ENCODE measurements at regions not wholly inside any gene's neighbourhood (a gene's known extent, or its start where the extent isn't known, plus 50 kb on each side); places are given as distances from the start of the nearest gene placed in this dataset.

DNA sequence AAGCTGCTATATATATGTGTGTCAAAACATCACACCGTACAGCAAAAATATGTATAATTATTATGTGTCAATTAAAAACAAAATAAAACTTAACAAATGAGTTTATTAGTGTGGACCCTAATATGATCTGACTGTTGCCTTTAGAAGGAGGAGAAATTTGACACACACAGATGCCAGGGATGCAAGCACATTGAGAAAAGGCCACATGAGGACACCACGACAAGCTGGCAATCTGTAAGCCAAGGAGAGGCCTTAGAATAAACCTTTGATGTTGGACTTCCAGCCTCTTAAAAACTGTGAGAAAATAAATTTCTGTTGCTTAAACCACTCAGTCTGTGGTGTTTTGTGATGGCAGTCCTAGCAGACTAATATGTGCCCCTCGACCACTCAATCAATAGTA, 214.7 kb downstream of the KCNS3 start:
- ATAC-seq, result no peak
- Mint-ChIP-seq H3K27ac (no peak overlapping the region), H3K9me3 (no peaks in the 10 kb centered on the region), H3K36me3 (no peaks in the 10 kb centered on the region)
- no peak for DNase-seq (ENCODE audit: low spot score in 2 of 2)

DNA sequence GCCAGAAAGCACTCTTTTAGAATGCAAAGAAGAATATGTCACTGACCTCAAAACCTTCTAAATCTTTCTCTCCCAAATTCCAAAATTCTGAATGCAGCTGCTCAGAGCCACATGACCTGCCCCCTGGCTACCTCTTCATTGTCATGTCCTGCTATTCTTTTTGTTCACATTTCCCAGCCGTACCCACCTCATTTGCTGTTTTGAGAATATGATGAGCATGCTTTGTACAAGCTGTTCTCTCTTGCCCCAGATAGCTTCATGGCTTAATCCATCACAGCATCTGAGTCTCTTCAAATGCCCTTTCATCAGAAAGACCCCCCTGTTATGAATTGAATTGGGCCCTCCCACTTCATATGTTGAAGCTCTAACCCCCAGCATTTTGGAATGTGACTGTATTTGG, 214.3 kb downstream of the KCNS3 start:
- no peaks in the 10 kb centered on the region for H3K9me3 Mint-ChIP-seq
- ATAC-seq (no peak), DNase-seq (ENCODE audit: low spot score in 2 of 2) (no peak)

DNA sequence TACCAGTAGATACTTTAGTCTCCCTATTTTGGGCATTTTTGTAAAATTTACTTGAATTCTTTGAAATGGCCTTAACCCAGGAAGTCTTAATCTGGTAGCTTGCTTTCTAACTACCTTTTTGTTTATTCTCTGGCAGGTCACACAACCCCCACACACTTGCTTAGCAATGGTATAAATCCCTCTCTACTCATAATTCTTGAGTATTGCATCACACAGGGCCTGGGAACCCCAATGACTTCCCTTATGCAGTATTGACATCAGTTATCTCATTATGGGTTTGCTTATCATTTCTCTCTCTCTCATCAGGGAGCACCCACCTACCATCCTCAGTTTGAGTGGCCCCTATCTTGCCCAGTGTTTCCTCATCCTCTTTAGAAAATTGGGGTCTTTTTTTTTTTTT, 207.1 kb downstream of the KCNS3 start:
- Mint-ChIP-seq H3K36me3 (no peaks in the 10 kb centered on the region), H3K27ac (no peak overlapping the region), H3K9me3 (peaks cover 4 to 15% of the 10 kb centered on the region in 2 donors)
- no peak for ATAC-seq
- no peak for DNase-seq (ENCODE audit: low spot score in 2 of 2)

More for the DNA sequence above, 214.3 kb downstream of the KCNS3 start:
- H3K36me3 Mint-ChIP-seq, result no peaks in the 10 kb centered on the region
- no peak overlapping the region for H3K27ac Mint-ChIP-seq

DNA sequence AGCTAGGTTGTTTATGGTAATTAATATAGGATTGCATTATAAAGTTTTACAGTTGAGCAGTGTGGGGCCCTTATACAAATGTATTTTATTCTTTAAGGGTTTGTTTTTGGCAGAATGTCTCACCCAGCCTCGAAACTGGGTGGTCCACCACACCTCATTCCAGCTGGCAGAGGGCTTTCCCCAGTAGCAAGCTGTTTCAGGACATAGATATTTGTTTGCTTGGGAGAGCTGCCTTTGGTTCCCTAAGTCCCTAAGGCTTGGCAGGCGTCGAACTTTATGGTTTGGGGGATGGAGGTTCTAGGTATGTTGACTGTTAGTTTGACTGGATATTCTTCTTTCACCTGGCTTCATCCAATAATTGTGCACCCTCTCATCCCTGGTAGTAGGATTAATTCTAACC, 205.9 kb downstream of the KCNS3 start:
- peaks cover 4 to 15% of the 10 kb centered on the region in 2 donors for H3K9me3 Mint-ChIP-seq
- ATAC-seq, result no peak
- no peak overlapping the region for H3K27ac Mint-ChIP-seq
- DNase-seq (ENCODE audit: low spot score in 2 of 2), result no peak
- H3K36me3 Mint-ChIP-seq, result no peaks in the 10 kb centered on the region

DNA sequence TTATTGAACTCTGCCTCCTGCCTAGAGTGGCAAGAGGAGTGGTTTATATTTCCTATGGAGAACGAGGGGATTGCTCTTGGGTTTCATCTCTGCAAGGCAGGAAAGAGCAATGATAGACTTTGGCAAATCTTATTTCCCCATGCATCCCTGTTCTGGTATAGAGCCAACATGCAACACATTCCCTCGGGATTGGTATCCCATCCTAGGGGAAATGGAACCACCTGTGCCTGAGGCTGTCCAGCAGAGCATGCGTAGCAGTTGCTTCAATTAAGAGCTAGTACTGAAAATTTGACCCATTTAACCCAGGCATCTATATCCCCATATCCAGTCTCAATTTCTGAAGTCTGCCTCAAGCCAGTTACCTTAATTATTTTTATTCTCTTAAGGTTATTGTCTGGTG, 205.3 kb downstream of the KCNS3 start:
- Mint-ChIP-seq H3K27ac (no peak overlapping the region), H3K36me3 (no peaks in the 10 kb centered on the region), H3K9me3 (peaks cover 4 to 15% of the 10 kb centered on the region in 2 donors)
- DNase-seq (ENCODE audit: low spot score in 2 of 2), result no peak
- no peak for ATAC-seq

DNA sequence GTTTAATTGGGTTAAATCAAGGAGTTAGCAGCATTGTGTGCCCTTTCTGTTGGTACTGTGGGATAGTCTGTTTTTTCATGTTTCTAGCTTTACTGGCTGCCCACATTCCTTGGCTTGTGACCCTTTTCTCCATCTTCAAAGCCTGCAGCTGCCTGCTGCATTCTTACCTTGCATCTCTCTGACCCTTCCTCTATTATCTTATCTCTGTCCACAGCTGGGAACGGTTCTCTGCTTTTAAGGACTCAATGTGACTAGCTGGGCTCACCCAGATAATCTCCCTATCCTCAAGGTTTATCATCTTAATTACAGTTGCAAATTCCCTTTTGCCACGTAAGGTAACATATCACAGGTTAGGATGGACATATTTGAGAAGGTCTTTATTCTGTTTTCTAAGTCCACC, 199.7 kb downstream of the KCNS3 start:
- DNase-seq (ENCODE audit: low spot score in 2 of 2) (no peak), ATAC-seq (no peak)
- H3K9me3 Mint-ChIP-seq, result peaks cover 7 to 9% of the 10 kb centered on the region in 2 donors
- H3K27ac Mint-ChIP-seq, result no peak overlapping the region
- H3K36me3 Mint-ChIP-seq, result no peaks in the 10 kb centered on the region

- ATAC-seq (no peak), DNase-seq (ENCODE audit: low spot score in 2 of 2) (no peak)
- H3K27ac Mint-ChIP-seq, result no peak overlapping the region
- H3K36me3 Mint-ChIP-seq, result no peaks in the 10 kb centered on the region
- peaks cover 4 to 9% of the 10 kb centered on the region in 2 donors for H3K9me3 Mint-ChIP-seq
Observed at GRCh38 chr2:18077704-18078103, 199.2 kb downstream of the KCNS3 start.

GRCh38 chr2:18077231-18077630, 198.8 kb downstream of the KCNS3 start:
- DNase-seq (ENCODE audit: low spot score in 2 of 2) (no peak), ATAC-seq (no peak)
- Mint-ChIP-seq H3K27ac (no peak overlapping the region), H3K9me3 (peaks cover 0 to 9% of the 10 kb centered on the region in 2 donors), H3K36me3 (no peaks in the 10 kb centered on the region)

- Mint-ChIP-seq H3K27ac (no peak overlapping the region), H3K36me3 (no peaks in the 10 kb centered on the region), H3K9me3 (peaks cover 0 to 5% of the 10 kb centered on the region in 2 donors)
- DNase-seq (ENCODE audit: low spot score in 2 of 2) (no peak), ATAC-seq (no peak)
Observed at GRCh38 chr2:18074476-18074875, 196.0 kb downstream of the KCNS3 start.

DNA sequence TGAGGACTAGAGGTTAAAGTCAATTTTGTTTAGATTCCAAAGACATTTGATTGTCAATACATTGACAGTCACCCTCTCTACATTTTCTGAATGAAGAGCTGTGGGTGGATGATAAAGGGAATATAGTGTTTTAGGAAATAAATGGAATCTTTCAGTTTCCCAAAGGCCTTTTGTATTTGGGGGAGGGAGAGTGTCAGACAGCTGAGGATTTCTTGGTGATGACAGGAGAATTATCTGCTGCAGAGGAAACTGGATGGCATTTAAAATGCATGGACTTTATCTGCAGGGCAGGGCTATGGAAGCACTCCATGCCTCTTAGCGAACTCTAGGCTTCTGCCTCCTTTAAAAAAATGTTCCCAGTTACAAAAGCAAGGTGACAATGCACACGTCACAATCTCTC, 195.1 kb downstream of the KCNS3 start:
- ATAC-seq (no peak), DNase-seq (ENCODE audit: low spot score in 2 of 2) (no peak)
- Mint-ChIP-seq H3K27ac (no peak overlapping the region), H3K9me3 (peaks cover 0 to 4% of the 10 kb centered on the region in 2 donors), H3K36me3 (no peaks in the 10 kb centered on the region)

GRCh38 chr2:18067588-18068384, 189.3 kb downstream of the KCNS3 start:
- ATAC-seq (no peak), DNase-seq (ENCODE audit: low spot score in 2 of 2) (no peak)
- Mint-ChIP-seq H3K36me3 (no peaks in the 10 kb centered on the region), H3K9me3 (peaks cover 0 to 4% of the 10 kb centered on the region in 2 donors), H3K27ac (no peak overlapping the region)

DNA sequence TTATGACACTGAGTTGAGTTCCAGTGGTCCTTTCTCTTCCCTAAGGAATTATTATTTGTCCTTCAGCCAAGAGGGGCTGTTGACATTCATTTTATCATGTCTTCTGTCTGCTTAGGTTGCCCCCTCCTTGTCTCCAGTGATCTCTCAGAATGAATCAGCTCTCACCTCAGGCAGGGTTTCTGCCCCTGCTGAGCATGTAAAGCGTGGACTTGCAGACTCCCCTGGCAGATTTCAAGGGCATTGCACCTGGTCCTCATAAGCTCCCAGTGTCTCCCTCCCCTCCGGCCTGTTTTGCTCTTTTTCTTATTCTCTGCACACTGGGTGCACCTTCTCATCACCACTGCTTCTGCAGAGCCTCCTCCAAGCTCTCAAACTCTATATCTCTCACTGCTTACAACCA, 188.4 kb downstream of the KCNS3 start:
- H3K27ac Mint-ChIP-seq, result no peak overlapping the region
- no peaks in the 10 kb centered on the region for H3K36me3 Mint-ChIP-seq
- ATAC-seq (no peak), DNase-seq (ENCODE audit: low spot score in 2 of 2) (no peak)
- H3K9me3 Mint-ChIP-seq, result peaks cover 0 to 4% of the 10 kb centered on the region in 2 donors

DNA sequence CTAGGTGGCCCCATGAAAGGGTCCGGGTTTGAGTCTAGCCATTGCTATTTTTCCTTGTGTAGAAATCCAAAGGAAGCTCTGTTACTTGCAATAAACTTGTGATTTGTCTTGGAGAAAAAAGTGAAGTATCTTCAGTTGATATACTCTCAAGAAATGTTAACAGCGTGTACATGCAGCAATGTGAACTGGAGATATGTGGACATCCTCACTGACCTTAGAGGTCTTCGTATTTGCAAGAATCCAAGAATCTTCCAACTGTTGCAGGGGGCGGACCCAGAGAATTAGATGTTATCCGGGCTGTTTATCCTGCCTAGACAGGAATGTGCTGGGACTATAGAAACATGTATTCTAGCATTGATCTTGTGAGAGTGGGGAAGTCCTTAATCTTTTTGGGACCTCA, 187.6 kb downstream of the KCNS3 start:
- Mint-ChIP-seq H3K9me3 (peaks cover 3 to 4% of the 10 kb centered on the region in 2 donors), H3K27ac (no peak overlapping the region), H3K36me3 (no peaks in the 10 kb centered on the region)
- ATAC-seq (no peak), DNase-seq (ENCODE audit: low spot score in 2 of 2) (no peak)

GRCh38 chr2:18065249-18065648, 186.8 kb downstream of the KCNS3 start:
- no peaks in the 10 kb centered on the region for H3K36me3 Mint-ChIP-seq
- H3K27ac Mint-ChIP-seq, result no peak overlapping the region
- DNase-seq (ENCODE audit: low spot score in 2 of 2), result no peak
- no peak for ATAC-seq
- peaks cover 3 to 10% of the 10 kb centered on the region in 2 donors for H3K9me3 Mint-ChIP-seq

GRCh38 chr2:18063826-18064470, 185.5 kb downstream of the KCNS3 start:
- Mint-ChIP-seq H3K9me3 (peaks cover 3 to 10% of the 10 kb centered on the region in 2 donors), H3K36me3 (no peaks in the 10 kb centered on the region), H3K27ac (no peak overlapping the region)
- ATAC-seq (no peak), DNase-seq (ENCODE audit: low spot score in 2 of 2) (no peak)

DNA sequence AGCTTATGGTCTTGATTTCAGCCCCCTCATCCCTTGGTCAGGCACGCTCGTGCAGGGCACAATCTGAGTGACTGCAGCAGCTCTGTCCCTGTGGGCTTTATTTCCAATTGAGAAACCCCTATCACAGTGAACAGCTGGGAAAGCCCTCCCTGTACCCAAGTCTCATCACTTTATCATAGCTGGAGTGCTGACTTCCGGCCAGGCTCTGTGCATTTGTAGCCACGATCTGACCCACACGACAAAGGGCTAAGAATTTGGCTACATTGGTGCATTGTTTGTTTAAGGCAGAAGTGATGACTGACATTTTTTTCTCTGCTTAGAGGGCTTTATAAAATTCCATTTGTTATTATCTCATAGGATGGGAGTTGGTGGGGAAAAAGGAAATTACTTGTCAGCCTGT, 184.4 kb downstream of the KCNS3 start:
- ATAC-seq (no peak), DNase-seq (ENCODE audit: low spot score in 2 of 2) (no peak)
- Mint-ChIP-seq H3K27ac (no peak overlapping the region), H3K9me3 (peaks cover 3 to 10% of the 10 kb centered on the region in 2 donors), H3K36me3 (no peaks in the 10 kb centered on the region)

- DNase-seq (ENCODE audit: low spot score in 2 of 2), result no peak
- Mint-ChIP-seq H3K27ac (no peak overlapping the region), H3K36me3 (no peaks in the 10 kb centered on the region), H3K9me3 (peaks cover 5 to 7% of the 10 kb centered on the region in 2 donors)
- no peak for ATAC-seq
Observed at GRCh38 chr2:18061717-18062116, 183.2 kb downstream of the KCNS3 start.

- Mint-ChIP-seq H3K9me3 (peaks cover 5 to 8% of the 10 kb centered on the region in 2 donors), H3K27ac (no peak overlapping the region), H3K36me3 (no peaks in the 10 kb centered on the region)
- DNase-seq (ENCODE audit: low spot score in 2 of 2) (no peak), ATAC-seq (no peak)
Observed at GRCh38 chr2:18057657-18058056, 179.2 kb downstream of the KCNS3 start.

Measured in activated naive CD4-positive, alpha-beta T cell treated with anti-CD3 and anti-CD28 coated beads, Interleukin-2, amount 50 U/mL, for 72 hours (primary cell).